SIG-M5 treated with dmso at 0.1 percent for 504 hours (cell line): ENCODE measurements at regions not wholly inside any gene's neighbourhood (a gene's known extent, or its start where the extent isn't known, plus 50 kb on each side); places are given as distances from the start of the nearest gene placed in this dataset.

ENCODE experiments used
- DNase-seq: peaks from one replicate; lab custom pipeline; 2025; ENCODE audit not compliant: unreplicated experiment; lab: John Stamatoyannopoulos, UW

DNA sequence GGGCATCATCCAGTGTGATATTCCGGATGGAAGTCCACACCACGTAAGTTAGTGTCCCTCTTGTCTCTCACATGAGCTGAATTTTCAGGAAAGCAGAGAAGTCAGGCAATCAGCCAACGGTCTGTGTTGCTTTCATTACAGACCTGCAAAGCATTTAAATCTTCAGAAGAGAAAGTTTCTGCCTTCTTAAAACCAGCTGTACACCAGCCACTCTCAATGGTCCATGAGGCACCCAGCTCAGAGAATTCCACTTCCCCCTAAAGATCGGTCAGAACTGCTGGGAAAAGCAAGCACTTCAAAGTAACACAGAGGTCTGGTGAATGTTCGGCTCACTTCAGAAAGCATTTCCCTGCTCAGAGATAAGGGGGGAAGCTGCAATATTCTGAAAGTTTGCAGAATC, 903.7 kb downstream of the EPHA3 start:
- DNase-seq = no peak

DNA sequence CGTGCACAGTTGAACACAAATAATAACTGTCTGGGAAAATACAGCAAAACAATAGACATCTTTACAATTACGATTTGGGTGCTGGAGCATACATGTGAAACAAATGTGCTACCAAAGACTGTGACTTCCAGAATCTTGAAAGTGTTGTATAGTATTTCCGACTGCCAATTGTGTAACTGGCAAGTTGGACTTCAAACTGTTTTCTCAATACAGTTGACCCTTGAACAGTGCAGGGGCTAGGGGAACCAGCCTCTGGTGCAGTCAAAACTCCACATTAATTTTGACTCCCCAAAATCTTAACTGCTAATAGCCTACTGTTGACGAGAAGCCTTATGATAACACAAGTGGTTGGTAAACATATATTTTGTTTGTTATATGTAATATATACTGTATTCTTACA, 904.2 kb downstream of the EPHA3 start:
- DNase-seq = no peak

DNA sequence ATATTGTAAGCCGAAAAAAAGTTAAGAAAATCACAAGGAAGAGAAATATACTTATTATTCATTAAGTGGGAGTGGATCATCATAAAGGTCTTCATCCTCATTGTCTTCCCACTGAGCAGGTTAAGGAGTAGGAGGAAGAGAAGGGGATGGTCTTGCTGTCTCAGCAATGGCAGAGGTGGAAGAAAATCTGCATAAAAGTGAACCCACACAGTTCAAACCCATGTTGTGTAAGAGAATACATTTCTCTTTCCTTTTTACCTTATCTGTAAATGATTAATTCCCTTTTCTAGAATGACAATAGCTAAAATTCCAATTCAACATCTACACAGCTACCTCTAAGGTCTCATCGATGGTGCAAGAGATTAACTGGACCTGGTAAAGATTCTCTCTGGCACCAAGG, 904.6 kb downstream of the EPHA3 start:
- no peak for DNase-seq

DNA sequence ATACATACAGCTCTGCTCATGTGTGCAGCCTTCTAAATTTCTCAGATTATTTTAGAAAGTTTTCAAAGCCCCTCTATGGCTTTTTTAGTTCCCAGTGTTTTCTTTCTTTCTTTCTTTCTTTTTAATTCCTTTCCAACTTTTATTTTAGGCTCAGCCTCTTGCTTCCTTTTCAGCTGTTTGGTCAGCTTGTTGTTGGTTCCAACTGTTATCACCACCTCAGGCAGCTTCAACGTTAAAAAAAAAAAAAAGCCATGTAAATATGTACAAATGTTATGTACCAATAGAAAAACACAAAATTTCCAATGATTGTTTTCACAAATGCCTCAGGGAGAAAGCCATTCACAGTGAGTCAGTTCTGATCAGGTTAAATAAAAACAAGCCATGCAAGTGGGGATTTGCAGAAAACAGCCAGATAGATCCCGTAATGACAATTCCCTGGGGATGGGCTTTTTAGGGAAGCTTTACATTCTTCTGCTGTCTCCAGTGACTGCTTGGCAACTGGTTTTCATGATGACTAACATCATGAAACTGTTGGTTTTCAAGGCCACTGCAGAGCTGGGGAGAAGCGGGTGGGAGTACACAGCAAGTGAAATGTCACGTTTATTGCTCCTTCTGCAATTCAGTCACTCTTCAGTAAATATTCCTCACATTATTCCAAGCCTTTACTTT, 908.4 kb downstream of the EPHA3 start:
- DNase-seq = no peak

DNA sequence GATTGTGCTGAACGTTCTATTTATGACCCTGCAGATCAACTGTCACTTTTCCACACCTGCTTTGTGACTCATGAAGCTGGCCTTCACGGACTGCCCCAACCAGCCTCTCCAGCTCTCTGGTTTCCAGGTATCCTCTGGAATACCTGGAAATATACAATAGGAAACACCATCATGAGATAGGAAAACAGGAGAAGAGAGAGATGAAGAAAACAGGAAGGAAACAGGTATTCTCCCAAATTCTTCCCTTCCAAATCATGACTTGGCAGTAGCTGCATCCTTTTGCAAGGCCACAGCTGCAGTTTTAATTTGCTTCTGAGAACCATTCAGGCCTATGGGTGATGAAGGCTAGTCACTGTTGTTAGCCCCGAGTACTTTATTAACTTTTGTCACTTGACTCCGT, 909.1 kb downstream of the EPHA3 start:
- no peak for DNase-seq

DNA sequence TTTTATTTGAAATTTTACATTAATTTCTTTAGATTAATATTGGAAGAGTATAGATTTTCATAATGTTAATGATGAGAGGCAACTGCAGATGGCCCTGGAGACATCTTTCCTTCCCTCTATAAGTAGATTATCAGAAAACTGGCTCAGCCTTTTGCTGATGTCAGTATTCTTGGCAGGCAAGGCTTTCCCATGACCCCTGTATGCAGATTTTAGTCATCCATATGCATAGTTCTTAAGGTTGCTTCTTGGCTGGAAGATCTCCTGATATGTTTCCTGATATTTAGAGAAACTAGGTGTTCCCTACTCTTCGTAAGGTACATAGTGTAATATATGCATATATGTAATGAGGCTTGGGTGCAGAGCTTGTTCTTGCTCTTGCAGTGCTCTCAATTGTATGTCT, 911.4 kb downstream of the EPHA3 start:
- DNase-seq = no peak

DNA sequence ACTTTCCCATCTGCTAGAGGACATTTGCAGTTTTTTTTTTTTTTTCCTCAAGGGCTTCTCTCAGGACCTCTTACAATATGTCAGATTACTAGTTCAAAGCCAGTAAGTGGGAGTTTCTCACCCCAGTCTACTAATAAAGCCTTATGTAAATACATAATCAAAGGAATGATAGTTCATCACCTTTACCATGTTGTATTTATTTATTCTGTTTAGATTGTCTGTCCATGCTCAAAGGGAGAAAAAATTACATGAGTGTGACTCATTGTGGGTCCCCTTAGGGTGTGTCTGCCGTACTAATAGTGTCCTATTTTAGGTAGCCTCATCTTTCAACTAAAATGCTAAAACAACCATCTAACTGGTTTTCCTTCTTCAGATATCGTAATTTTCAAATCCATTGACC, 917.6 kb downstream of the EPHA3 start:
- no peak for DNase-seq

DNA sequence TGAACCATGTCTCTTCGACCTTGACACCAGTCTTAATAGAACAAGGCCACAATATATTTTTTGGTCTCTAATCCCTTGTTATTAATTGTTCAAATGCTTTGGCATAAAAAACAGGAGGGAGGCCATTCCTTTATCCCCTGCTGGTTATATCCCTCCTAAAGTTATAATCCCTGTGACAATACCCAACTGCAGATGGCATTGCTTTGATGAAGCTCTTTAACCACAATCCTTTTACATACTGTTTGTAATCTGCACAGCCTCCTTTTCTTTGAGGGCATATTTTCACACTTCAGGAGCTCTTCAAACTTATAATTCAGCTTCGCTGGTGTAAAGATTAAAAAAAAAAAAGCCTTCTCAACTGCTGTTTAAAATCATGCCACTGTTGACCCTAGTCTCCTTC, 919.0 kb downstream of the EPHA3 start:
- no peak for DNase-seq

DNA sequence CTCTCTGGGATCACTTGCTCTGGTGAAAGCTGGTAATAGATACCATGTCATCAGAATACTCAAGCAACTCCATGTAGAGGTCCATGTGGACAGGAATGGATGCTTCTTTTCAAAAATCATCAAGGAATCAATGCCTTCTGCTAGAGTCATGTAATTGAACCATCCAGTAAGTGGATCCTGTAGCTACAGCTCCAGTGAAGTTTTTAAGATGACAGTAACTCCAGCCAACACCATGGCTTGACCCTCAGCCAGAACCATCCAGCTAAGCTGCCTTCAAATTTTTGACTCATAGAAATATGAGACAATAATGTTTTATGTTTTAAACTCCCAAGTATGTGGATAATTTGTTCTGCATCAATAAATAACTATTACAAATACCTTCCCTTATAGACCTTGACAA, 923.7 kb downstream of the EPHA3 start:
- DNase-seq = no peak

DNA sequence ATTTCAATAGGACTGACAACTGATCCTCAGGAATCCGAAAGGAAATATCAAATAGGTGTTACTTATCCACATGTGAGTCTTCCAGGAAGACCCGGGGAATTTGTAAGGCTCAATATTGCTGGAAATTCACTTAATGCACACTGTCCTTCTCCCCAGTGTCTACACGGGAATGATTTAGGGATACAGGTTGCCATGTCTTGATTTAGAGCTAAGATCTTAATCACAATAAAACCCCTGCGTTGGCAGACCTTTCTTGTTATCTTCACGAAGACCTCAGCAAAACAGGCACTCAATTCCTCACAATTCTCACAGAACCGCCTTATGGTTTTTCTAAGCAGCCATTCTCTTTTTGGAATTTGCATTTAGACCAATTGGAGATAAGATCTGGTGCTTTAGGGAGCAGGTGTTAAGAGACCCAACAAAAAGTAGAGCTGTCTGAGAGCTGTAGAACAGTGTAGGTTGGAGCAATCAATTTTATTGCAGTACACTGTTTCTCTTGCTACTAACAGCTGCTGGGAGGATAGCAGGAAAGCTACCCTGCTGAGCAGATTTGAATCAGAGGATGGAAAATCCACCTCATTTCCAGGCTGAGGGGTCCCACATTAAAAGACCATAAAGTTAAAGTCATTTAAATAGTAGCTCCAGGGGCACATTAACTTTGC, 925.7 kb downstream of the EPHA3 start:
- no peak for DNase-seq

DNA sequence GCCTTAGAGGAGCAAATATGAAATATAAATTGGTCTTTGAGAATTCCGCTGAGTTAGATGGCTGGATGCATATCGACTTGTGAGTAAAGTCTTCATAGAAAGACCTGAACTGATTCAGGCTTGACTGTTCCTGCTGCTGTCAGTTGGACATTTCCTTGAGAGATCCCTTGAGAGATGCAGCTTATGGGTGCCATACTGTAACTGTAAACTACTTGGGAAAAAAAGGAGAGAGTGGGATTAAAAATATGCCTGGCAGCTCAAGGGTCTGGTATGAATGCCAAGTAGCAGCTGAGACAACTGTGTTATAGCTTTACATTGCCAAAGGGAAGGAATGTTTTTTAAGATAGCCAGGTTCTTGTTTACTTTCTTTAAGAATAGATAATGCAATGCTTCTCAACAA, 926.6 kb downstream of the EPHA3 start:
- DNase-seq = no peak

DNA sequence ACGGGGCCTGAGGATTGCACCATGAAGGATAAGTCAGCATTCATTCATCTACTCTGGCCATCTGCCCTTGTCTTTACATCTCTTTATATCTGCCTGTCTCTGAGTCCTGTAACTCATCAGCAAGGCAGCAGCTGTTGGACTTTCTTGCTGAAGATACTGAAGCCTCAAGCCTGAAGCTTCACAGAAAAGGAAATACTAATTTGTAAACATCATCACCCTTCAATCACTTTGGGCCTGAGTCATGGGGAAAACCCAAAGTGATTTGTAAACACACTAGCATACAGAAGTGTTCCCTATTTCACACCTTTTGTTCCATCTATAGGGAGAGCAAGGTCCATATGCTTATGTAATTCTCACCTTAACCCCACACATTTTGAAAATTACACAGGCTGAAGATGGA, 928.2 kb downstream of the EPHA3 start:
- no peak for DNase-seq

DNA sequence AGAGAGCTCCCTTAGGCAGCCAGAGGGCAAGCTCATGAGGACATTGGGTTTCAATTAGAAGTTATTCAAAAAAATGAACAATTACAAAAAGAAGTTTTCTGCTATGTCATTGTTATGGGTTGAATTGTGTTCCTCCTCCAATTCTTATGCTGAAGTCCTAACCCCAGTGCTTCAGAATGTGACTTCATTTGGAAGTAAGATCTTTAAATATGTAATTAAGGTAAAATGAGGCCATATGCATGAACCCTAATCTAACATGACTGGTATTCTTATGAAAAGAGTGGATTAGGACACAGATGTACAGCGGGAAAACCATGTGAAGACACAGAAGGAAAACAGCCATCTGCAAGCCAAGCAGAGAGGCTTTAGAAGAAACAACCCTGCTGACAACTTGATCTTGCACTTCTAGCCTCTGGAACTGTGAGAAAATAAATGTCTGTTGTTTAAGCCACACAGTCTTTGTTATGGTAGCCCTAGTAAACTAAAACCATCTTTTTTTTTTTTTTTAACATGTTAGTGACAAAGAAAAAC, 929.6 kb downstream of the EPHA3 start:
- no peak for DNase-seq

DNA sequence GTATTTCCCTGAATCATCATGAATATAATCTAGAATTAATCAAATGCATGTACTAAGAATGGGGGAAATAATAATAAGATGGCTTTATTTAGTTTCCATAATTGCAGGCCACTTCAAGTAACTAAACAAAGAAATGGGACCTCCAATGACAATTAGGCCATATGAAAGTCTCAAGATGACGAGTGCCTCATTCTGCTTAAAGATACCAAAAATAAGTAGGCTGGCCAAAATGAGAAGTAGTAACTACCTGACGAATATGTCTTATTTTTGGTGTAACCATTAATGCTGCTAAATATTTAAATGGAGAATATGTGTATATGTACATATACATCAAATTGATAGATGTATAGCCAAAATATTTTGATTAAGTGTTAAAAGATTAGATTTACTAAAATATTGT, 932.6 kb downstream of the EPHA3 start:
- DNase-seq = no peak

DNA sequence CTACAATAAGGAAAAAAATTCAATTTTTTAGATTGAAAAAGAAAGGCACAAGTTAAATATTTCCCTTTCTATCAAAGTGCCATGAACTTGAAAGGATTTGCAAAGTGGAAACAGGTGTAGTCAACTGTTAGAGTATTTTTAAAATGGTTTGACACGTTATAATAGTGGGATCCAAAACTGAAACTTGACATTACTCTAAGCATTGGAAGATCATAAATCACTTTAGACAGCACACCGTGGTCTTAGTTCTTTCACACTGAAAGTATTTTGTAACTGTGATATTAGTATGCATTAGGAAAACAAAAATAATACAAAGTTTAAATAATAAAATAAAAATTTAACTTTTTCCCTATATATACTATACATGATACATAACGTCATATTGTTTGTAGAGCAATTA, 933.1 kb downstream of the EPHA3 start:
- no peak for DNase-seq

DNA sequence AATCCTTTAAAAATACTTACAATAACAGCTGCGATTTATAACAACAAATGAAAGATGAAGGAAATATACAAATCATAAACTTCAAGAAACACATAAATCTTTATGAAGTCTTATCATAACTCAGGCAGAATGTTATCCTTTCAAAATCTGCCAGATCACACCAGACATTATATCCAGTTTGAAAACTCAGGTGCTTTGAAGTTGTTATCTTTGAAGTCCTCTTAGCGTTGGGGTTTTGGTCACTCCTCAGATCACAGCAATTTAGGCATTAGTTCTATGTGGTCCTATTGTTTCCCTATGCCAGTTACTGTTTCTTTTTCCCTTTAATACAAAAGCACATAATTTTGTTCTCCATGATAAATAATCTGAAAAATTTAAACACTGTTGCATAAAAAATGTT, 934.6 kb downstream of the EPHA3 start:
- no peak for DNase-seq

DNA sequence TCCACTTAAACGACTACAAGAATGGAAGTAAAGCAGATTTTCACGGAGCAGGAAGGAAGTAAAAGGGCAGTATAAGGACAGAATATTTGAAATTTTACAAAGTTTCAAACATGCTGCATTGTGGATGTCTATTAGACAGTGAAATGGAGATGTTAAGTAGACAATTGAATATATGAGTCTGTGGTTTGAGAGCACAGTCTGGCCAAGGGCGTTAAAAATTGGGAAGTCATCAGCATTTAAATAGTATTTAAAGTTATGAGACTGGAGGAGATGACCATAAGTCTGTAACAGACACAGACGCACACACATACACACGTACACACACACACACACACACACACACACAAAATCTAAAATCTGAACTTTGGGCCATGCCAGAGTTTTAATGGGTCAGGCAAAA, 935.9 kb downstream of the EPHA3 start:
- DNase-seq = no peak

DNA sequence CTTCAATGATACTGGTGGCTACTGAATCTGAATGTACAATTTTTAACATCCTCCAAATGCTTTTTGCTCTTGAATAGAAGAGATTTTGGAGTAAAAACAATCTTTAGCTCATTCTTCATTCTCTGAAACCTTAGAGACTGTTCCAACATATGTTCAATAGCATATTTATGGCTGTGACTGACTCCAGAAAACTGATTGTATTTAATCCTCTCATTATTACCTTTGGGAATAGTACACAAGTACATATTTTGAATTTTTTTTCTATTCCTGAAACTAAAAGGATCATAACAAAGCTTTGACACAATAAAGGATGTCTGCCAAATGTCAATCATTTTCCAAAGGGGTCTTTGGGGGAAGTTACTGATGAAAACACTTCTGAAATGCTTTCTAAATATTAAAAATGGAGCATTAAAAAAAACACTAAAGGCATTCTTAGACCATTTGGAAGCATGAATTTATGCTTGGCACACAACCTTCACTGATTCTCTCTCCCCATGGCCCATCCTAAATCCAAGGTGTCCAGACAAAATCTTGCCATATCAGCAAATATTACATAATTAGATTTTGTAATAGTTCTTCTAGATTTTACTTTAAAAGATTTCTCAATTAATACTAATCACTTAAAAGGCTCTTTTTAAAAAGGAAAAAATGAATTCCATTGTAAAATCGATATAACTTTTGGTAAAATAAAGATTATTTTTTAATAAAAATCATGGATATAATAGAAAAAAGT, 936.8 kb downstream of the EPHA3 start:
- DNase-seq = no peak

DNA sequence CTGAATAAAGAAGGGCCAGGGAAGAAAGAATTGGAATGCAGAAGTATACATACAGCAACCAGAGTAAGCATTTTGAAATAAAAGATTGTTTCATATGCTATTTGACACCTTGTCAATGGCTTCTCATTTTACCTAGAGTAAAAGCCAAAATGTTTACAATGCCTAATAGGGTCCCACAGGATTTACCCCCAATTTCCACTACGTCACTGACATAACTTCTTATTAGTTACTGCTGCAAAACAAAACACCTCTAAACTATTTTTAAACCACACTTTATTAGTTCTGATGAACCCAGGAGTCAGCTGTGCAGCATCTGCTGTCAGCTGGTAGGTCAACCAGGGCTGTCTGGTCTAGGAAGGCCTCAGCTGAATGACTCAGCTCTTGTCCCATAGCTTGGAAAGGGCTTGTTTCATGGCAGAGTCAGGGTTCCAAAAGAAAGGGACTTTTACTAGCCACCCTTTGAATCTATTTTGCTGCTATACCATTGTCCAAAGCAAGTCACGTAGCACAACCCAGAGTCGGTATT, 945.1 kb downstream of the EPHA3 start:
- DNase-seq = no peak

DNA sequence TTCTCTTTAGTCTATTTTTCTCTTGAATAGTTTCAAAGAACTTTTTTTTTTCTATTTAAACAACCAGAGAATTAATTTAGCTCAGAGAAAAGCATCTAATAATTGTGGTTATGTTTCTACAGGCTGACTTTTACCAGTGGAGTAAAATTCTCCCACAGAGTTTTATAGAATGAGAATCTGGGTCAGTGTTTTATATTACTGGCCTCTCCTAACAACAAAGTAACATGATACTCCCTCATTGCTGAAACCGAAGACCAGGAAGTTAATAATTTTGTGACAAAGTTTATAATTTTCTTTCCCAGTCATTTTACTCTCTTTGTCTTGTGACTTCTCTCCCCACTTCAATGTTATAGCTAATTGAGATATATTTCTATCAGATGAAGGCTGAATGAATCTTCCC, 946.9 kb downstream of the EPHA3 start:
- DNase-seq = no peak

DNA sequence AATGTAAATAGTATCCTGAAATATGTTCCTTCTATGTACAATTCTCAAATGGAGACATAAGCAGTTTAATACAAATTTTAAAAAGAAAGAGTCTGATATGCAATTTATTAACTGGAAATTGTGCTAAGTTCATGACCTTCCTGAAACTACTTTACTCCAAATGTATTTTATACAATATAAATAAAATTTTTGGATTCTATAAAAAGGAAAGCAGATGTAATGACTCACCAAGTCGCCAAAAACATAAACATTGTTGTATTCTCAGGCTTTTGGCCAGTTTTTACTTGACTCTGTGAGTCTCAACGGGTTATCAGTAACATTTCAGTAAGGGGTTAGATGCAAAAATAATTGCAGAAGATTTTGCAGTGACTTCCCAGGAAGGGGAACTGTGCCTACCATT, 948.2 kb downstream of the EPHA3 start:
- DNase-seq = no peak
